ENCODE measurements at regions not wholly inside any gene's neighbourhood (a gene's known extent, or its start where the extent isn't known, plus 50 kb on each side); places are given as distances from the start of the nearest gene placed in this dataset.

- TF ChIP-seq CEBPB (IDR thresholded peaks at IDR 0.05), result no peak
- TF ChIP-seq CTCF (IDR thresholded peaks at IDR 0.05), result no peak
- TF ChIP-seq REST (IDR thresholded peaks at IDR 0.05), result no peak
- no peak for TF ChIP-seq POLR2A (IDR thresholded peaks at IDR 0.05; ENCODE audit: low read length)
Measured at GRCh38 chr18:54479365-54479764, 111.7 kb upstream of the DYNAP start.
